GM12878 (cell line): ENCODE measurements at regions not wholly inside any gene's neighbourhood (a gene's known extent, or its start where the extent isn't known, plus 50 kb on each side); places are given as distances from the start of the nearest gene placed in this dataset.

ENCODE experiments used
- ATAC-seq: fragments of 200-7000 bp; cut with Tn5 transposase; 3 replicates; pipeline ENCODE4 v1.9.1; 2020; ENCODE audit warnings: mild to moderate bottlenecking, moderate library complexity
- BruUV-seq: library from RNA; stranded (reverse); fragments of 400-500 nt; replicated peaks from 2 replicates; lab custom pipeline; 2021; lab: Mats Ljungman, UMichigan
- CTCF ChIA-PET: fragments of 300-600 bp; sonication (Branson Sonifier 250); formaldehyde crosslinking; extraction: SDS; loops from one replicate; lab custom pipeline; 2021; ENCODE audit warnings: inconsistent platforms; lab: Yijun Ruan, JAX
- POLR2A ChIA-PET: fragments of 350-600 bp; formaldehyde crosslinking; extraction: SDS; loops from one replicate; lab custom pipeline; 2021; ENCODE audit warnings: inconsistent platforms; lab: Charles Lee
- RAD21 ChIA-PET: fragments of 300-600 bp; sonication (Branson Sonifier 250); formaldehyde crosslinking; loops from one replicate; lab custom pipeline; 2023; ENCODE audit warnings: antibody characterized with exemption; ENCODE audit not compliant: unreplicated experiment; lab: Charles Lee
- SMC1A ChIA-PET: fragments of 300-600 bp; sonication (Branson Sonifier 250); formaldehyde crosslinking; loops from one replicate; lab custom pipeline; 2023; ENCODE audit not compliant: unreplicated experiment, uncharacterized antibody; lab: Charles Lee
- DNase-seq: peaks from one replicate; pipeline ENCODE4 v3.0.0-alpha.2; 2011; ENCODE audit warnings: low read depth, low spot score
- FAIRE-seq: peaks from 3 replicates; lab custom pipeline; 2011; peaks lifted over from hg19 to GRCh38; lab: Jason Lieb, UNC
- H2AFZ ChIP-seq: 2 replicates; pipeline ENCODE4 v1.6.0; 2011; ENCODE audit warnings: low read depth, low read length, control low read depth; ENCODE audit not compliant: control insufficient read depth
- H3K27ac ChIP-seq: 2 replicates; pipeline ENCODE4 v1.5.1; 2011; ENCODE audit warnings: control low read depth; ENCODE audit not compliant: control insufficient read depth, insufficient read depth
- H3K27me3 ChIP-seq, 2 experiments: replicated peaks in 1 of 2; 2 replicates each; pipeline versions ENCODE4 v1.6.0 to v1.6.1; 2011; ENCODE audit warnings: low read length in 1 of 2; ENCODE audit not compliant: control insufficient read depth in 2 of 2, insufficient read depth in 2 of 2
- H3K36me3 ChIP-seq, 2 experiments: 2 replicates each; pipeline ENCODE4 v1.5.1; 2011; ENCODE audit warnings: low read length in 1 of 2; ENCODE audit not compliant: control insufficient read depth in 2 of 2, insufficient read depth in 2 of 2
- H3K4me1 ChIP-seq: 2 replicates; pipeline ENCODE4 v1.6.1; 2011; ENCODE audit warnings: mild to moderate bottlenecking, low read length, moderate library complexity, mixed read lengths; ENCODE audit not compliant: control insufficient read depth, insufficient read depth
- H3K4me2 ChIP-seq: 2 replicates; pipeline ENCODE4 v1.6.0; 2011; ENCODE audit warnings: control low read depth; ENCODE audit not compliant: control insufficient read depth, insufficient read depth
- H3K4me3 ChIP-seq: fragments of 200-600 bp; sonication (generic); 2 replicates; pipeline ENCODE4 v1.5.1; 2016
- H3K79me2 ChIP-seq: 2 replicates; pipeline ENCODE4 v1.6.0; 2011; ENCODE audit warnings: low read length; ENCODE audit not compliant: control insufficient read depth, insufficient read depth
- H3K9ac ChIP-seq: 2 replicates; pipeline ENCODE4 v1.8.0; 2011; ENCODE audit warnings: low read length, control low read depth, mixed read lengths; ENCODE audit not compliant: control insufficient read depth, insufficient read depth
- H3K9me3 ChIP-seq: replicated peaks from 3 replicates; pipeline ENCODE4 v1.5.1; 2011; ENCODE audit warnings: mild to moderate bottlenecking, low read length; ENCODE audit not compliant: control insufficient read depth, insufficient read depth
- H4K20me1 ChIP-seq: 2 replicates; pipeline ENCODE4 v1.6.0; 2011; ENCODE audit not compliant: control insufficient read depth, insufficient read depth
- CEBPB ChIP-seq, 2 experiments: fragments of 150-350 bp in 1 of 2; IDR thresholded peaks; 2 replicates each; pipeline ENCODE4 v1.6.1; 2012 to 2014; ENCODE audit warnings: low read depth in 2 of 2, low read length in 2 of 2, borderline replicate concordance in 1 of 2, inconsistent platforms in 1 of 2
- FOXK2 ChIP-seq: fragments of 450-650 bp; IDR thresholded peaks from 2 replicates; pipeline ENCODE4 v1.6.1; 2017; ENCODE audit warnings: mild to moderate bottlenecking, moderate library complexity
- NFYA ChIP-seq: IDR thresholded peaks from 2 replicates; pipeline ENCODE4 v1.6.1; 2011; ENCODE audit warnings: low read depth, mild to moderate bottlenecking, low read length, improper control_type of control experiment, borderline replicate concordance
- REST ChIP-seq: IDR thresholded peaks from 2 replicates; pipeline ENCODE4 v1.6.1; 2012; ENCODE audit warnings: mild to moderate bottlenecking, low read depth, low read length
- RUNX3 ChIP-seq: IDR thresholded peaks from 2 replicates; pipeline ENCODE4 v1.6.1; 2012; ENCODE audit warnings: low read length, inconsistent platforms
- SUPT20H ChIP-seq: IDR thresholded peaks from 2 replicates; pipeline ENCODE4 v1.6.1; 2011; ENCODE audit warnings: low read depth, mild to moderate bottlenecking, low read length, moderate library complexity, borderline replicate concordance; ENCODE audit not compliant: control insufficient read depth
- YY1 ChIP-seq: IDR thresholded peaks from 2 replicates; pipeline ENCODE4 v1.6.1; 2011; ENCODE audit warnings: low read depth, mild to moderate bottlenecking, low read length
- WGBS: methylation state at CpG from one replicate; pipeline ENCODE4 v1.1.6; 2016; ENCODE audit warnings: low lambda C conversion rate; ENCODE audit not compliant: insufficient replicate concordance, insufficient coverage; ENCODE audit errors: missing lambda C conversion rate; 5-methylcytosine and 5-hydroxymethylcytosine counted together
- in situ Hi-C: fragments of 300-500 bp; cut with MboI; formaldehyde crosslinking; loops from 9 replicates; pipeline ENCODE4 v1.14.3; 2018; ENCODE audit warnings: mixed read lengths
- intact Hi-C: fragments of 100-400 bp; cut with micrococcal nuclease; formaldehyde crosslinking; loops from one replicate; pipeline ENCODE4 v1.14.2; 2022; ENCODE audit not compliant: unreplicated experiment

- CTCF ChIA-PET, result no interaction called here
- no TSS peak for BruUV-seq
- no peak for FAIRE-seq
Measured at GRCh38 chr10:5303504-5303903, 61.3 kb upstream of the UCN3 start.

More at GRCh38 chr10:5303504-5303903, 61.3 kb upstream of the UCN3 start:
- Histone ChIP-seq H3K36me3 (no peaks in the 10 kb centered on the region), H3K4me3 (no peak overlapping the region), H2AFZ (no peak overlapping the region), H3K9me3 (no peaks in the 10 kb centered on the region; the same call in 2 of the 3 replicates), H3K4me2 (no peak overlapping the region), H3K79me2 (no peaks in the 10 kb centered on the region), H4K20me1 (no peaks in the 10 kb centered on the region), H3K27me3 (no peaks in the 10 kb centered on the region), H3K9ac (no peak overlapping the region), H3K4me1 (no peaks in the 10 kb centered on the region), H3K27ac (no peak overlapping the region)
- POLR2A ChIA-PET, result no interaction called here
- SMC1A ChIA-PET, result interaction anchor here (0.6 kb wide), 1 partner anchor 27 kb away, joined by 3 read pairs; no protein-coding TSS in a partner anchor
- WGBS, result 86% methylated on average over 2 of the region's 2 CpGs
- RAD21 ChIA-PET, result no interaction called here
- ATAC-seq (no peak), DNase-seq (no peak)
- TF ChIP-seq SUPT20H (no peak), CEBPB (IDR thresholded peaks at IDR 0.05; ENCODE audit: borderline replicate concordance in 1 of 2, low read depth in 2 of 2, low read length in 2 of 2) (no peak), REST (no peak), YY1 (no peak), FOXK2 (no peak), RUNX3 (no peak), NFYA (no peak)
- intact Hi-C loops, result no loop called here
- in situ Hi-C loops, result no loop called here
